H9 (cell line): ENCODE measurements at regions not wholly inside any gene's neighbourhood (a gene's known extent, or its start where the extent isn't known, plus 50 kb on each side); places are given as distances from the start of the nearest gene placed in this dataset.

Experiments used
- DNase-seq: peaks from one replicate; pipeline ENCODE4 v3.0.0-alpha.2; 2017
- H2AFZ ChIP-seq: one replicate; pipeline ENCODE4 v1.6.1; 2013; ENCODE audit warnings: mild to moderate bottlenecking, low read length, control low read depth, moderate library complexity
- H2AK5ac ChIP-seq: 2 replicates; pipeline ENCODE4 v1.6.1; 2013; ENCODE audit warnings: low read length, control low read depth, mixed read lengths; ENCODE audit not compliant: insufficient read length
- H2BK120ac ChIP-seq: one replicate; pipeline ENCODE4 v1.6.1; 2013; ENCODE audit warnings: low read depth, mild to moderate bottlenecking, low read length, control low read depth, inconsistent platforms; ENCODE audit not compliant: poor library complexity, severe bottlenecking
- H2BK12ac ChIP-seq: 2 replicates; pipeline ENCODE4 v1.6.1; 2013; ENCODE audit warnings: low read length, control low read depth, mixed read lengths, low read depth; ENCODE audit not compliant: insufficient read length
- H2BK15ac ChIP-seq: 2 replicates; pipeline ENCODE4 v1.6.1; 2013; ENCODE audit warnings: low read depth, low read length, control low read depth
- H2BK20ac ChIP-seq: one replicate; pipeline ENCODE4 v1.6.1; 2013; ENCODE audit warnings: low read depth, mild to moderate bottlenecking, low read length, control low read depth, inconsistent platforms; ENCODE audit not compliant: poor library complexity, severe bottlenecking
- H2BK5ac ChIP-seq: 2 replicates; pipeline ENCODE4 v1.6.1; 2013; ENCODE audit warnings: low read length, control low read depth, mixed read lengths; ENCODE audit not compliant: insufficient read length
- H3K14ac ChIP-seq: 2 replicates; pipeline ENCODE4 v1.6.1; 2013; ENCODE audit warnings: low read length, control low read depth; ENCODE audit not compliant: insufficient read depth
- H3K18ac ChIP-seq: 2 replicates; pipeline ENCODE4 v1.6.1; 2013; ENCODE audit warnings: low read depth, mild to moderate bottlenecking, mixed read lengths, low read length, control low read depth; ENCODE audit not compliant: insufficient read length
- H3K23ac ChIP-seq: 2 replicates; pipeline ENCODE4 v1.6.1; 2013; ENCODE audit warnings: low read length, control low read depth, mixed read lengths, low read depth; ENCODE audit not compliant: insufficient read length
- H3K23me2 ChIP-seq: 2 replicates; pipeline ENCODE4 v1.6.1; 2013; ENCODE audit warnings: low read depth, mild to moderate bottlenecking, mixed read lengths, low read length, control low read depth; ENCODE audit not compliant: insufficient read length, poor library complexity, severe bottlenecking
- H3K27ac ChIP-seq: 2 replicates; pipeline ENCODE4 v1.5.1; 2013; ENCODE audit warnings: low read length, control low read depth, mixed read lengths, low read depth; ENCODE audit not compliant: insufficient read length
- H3K27me3 ChIP-seq: 2 replicates; pipeline ENCODE4 v1.6.1; 2013; ENCODE audit warnings: low read length, control low read depth, inconsistent platforms; ENCODE audit not compliant: insufficient read depth
- H3K4ac ChIP-seq: 2 replicates; pipeline ENCODE4 v1.6.1; 2013; ENCODE audit warnings: low read depth, mild to moderate bottlenecking, control low read depth, inconsistent platforms, low read length, moderate library complexity
- H3K4me1 ChIP-seq: 2 replicates; pipeline ENCODE4 v1.6.1; 2013; ENCODE audit warnings: low read length, control low read depth, inconsistent platforms; ENCODE audit not compliant: insufficient read depth
- H3K4me2 ChIP-seq: 2 replicates; pipeline ENCODE4 v1.6.1; 2013; ENCODE audit warnings: low read length, control low read depth, mixed read lengths; ENCODE audit not compliant: insufficient read length, insufficient read depth
- H3K56ac ChIP-seq: 2 replicates; pipeline ENCODE4 v1.6.1; 2013; ENCODE audit warnings: low read depth, mild to moderate bottlenecking, mixed read lengths, low read length, control low read depth; ENCODE audit not compliant: insufficient read length
- H3K79me1 ChIP-seq: 2 replicates; pipeline ENCODE4 v1.6.1; 2013; ENCODE audit warnings: low read depth, mild to moderate bottlenecking, moderate library complexity, low read length, control low read depth, inconsistent platforms; ENCODE audit not compliant: insufficient read depth, poor library complexity, severe bottlenecking
- H3K79me2 ChIP-seq: 2 replicates; pipeline ENCODE4 v1.6.1; 2013; ENCODE audit warnings: low read length, control low read depth, inconsistent platforms; ENCODE audit not compliant: insufficient read depth
- H3K9ac ChIP-seq: 2 replicates; pipeline ENCODE4 v1.6.1; 2013; ENCODE audit warnings: low read length, control low read depth, mixed read lengths; ENCODE audit not compliant: insufficient read length; ENCODE audit errors: extremely low read depth
- H3K9me3 ChIP-seq: one replicate; pipeline ENCODE4 v1.6.1; 2013; ENCODE audit warnings: low read depth, low read length, inconsistent platforms; ENCODE audit not compliant: control insufficient read depth
- H3T11ph ChIP-seq: one replicate; pipeline ENCODE4 v1.6.1; 2013; ENCODE audit warnings: mild to moderate bottlenecking, low read length, control low read depth, inconsistent platforms
- H4K20me1 ChIP-seq: one replicate; pipeline ENCODE4 v1.6.1; 2013; ENCODE audit not compliant: control insufficient read depth, insufficient read length, insufficient read depth
- H4K5ac ChIP-seq: 2 replicates; pipeline ENCODE4 v1.6.1; 2013; ENCODE audit warnings: low read depth, mild to moderate bottlenecking, mixed read lengths, low read length, control low read depth; ENCODE audit not compliant: insufficient read length
- H4K8ac ChIP-seq: replicated peaks from 2 replicates; pipeline ENCODE4 v1.6.1; 2013; ENCODE audit warnings: low read length, control low read depth, mixed read lengths, low read depth; ENCODE audit not compliant: insufficient read length
- H4K91ac ChIP-seq: 2 replicates; pipeline ENCODE4 v1.6.1; 2013; ENCODE audit warnings: low read depth, mild to moderate bottlenecking, moderate library complexity, mixed read lengths, low read length, control low read depth; ENCODE audit not compliant: insufficient read length
- H3K27ac Mint-ChIP-seq, 3 experiments: 2 replicates in 2 of 3; 3 replicates in 1 of 3; pipeline ENCODE4 v1.8.0; 2020 to 2021; ENCODE audit warnings: mixed read lengths in 3 of 3, mild to moderate bottlenecking in 1 of 3, moderate library complexity in 1 of 3
- H3K27me3 Mint-ChIP-seq: 2 replicates; pipeline ENCODE4 v1.8.0; 2021; ENCODE audit warnings: low read depth, mild to moderate bottlenecking, moderate library complexity, mixed read lengths
- H3K36me3 Mint-ChIP-seq, 3 experiments: 2 replicates in 2 of 3; 3 replicates in 1 of 3; pipeline ENCODE4 v1.8.0; 2020 to 2021; ENCODE audit warnings: low read depth in 3 of 3, mixed read lengths in 3 of 3; ENCODE audit not compliant: insufficient read depth in 1 of 3
- H3K4me1 Mint-ChIP-seq, 2 experiments: 2 replicates each; pipeline ENCODE4 v1.8.0; 2020; ENCODE audit warnings: mixed read lengths in 2 of 2
- H3K4me3 Mint-ChIP-seq, 2 experiments: 2 replicates in 1 of 2; 3 replicates in 1 of 2; pipeline ENCODE4 v1.8.0; 2020 to 2021; ENCODE audit warnings: mild to moderate bottlenecking in 2 of 2, mixed read lengths in 2 of 2, moderate library complexity in 1 of 2
- H3K9me3 Mint-ChIP-seq, 2 experiments: 2 replicates in 1 of 2; 3 replicates in 1 of 2; pipeline ENCODE4 v1.8.0; 2020; ENCODE audit warnings: mild to moderate bottlenecking in 2 of 2, mixed read lengths in 2 of 2, moderate library complexity in 1 of 2
- WGBS: extraction: QIAGEN DNeasy Blood & Tissue Kit; methylation state at CpG from one replicate; pipeline ENCODE4 v1.1.7; 2013; ENCODE audit warnings: missing lambda C conversion rate, low lambda C conversion rate, mixed read lengths; ENCODE audit not compliant: insufficient read length; ENCODE audit errors: extremely low coverage; 5-methylcytosine and 5-hydroxymethylcytosine counted together
- TF ChIP-seq, protein P1 (sequence below): fragments of 200-600 bp; sonication (generic); conservative IDR thresholded peaks from 3 replicates; pipeline ENCODE4 v1.8.0; 2021; ENCODE audit warnings: antibody characterized with exemption, mild to moderate bottlenecking

DNA sequence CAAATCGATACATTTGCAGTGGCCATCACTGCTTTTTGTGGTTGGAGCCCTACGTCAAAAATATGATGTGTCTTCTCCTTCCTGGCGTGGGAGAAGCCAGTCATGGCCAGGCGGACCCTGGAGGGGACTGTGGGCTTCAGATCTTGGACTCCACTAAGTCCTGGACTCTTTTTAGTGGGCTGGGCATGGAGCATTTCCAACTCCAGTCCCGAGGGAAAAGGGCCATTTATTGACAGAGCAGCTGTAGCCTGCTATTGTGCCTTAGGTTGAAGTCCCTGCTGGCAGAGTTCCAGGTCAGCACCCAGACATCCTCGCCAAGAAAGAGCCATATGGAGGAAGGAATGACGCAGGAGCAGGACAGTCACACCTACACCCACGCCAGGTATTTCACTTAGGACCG is 179.2 kb upstream of the ZNF507 start:
- no peaks in the 10 kb centered on the region for H3K4me1 Mint-ChIP-seq
- Histone ChIP-seq H3K4me1 (no peaks in the 10 kb centered on the region), H3K27me3 (no peaks in the 10 kb centered on the region), H2AFZ (no peak overlapping the region), H3K79me1 (no peaks in the 10 kb centered on the region), H2BK120ac (no peak overlapping the region), H2AK5ac (no peak overlapping the region), H3K9ac (no peak overlapping the region), H2BK5ac (no peak overlapping the region), H4K20me1 (no peaks in the 10 kb centered on the region), H3K23me2 (no peaks in the 10 kb centered on the region), H2BK20ac (no peak overlapping the region), H2BK12ac (no peak overlapping the region), H4K5ac (no peak overlapping the region), H2BK15ac (no peak overlapping the region), H3K23ac (no peak overlapping the region), H3K79me2 (no peaks in the 10 kb centered on the region), H3K4me2 (no peak overlapping the region), H3K56ac (no peak overlapping the region), H3K4ac (no peak overlapping the region), H3K27ac (no peak overlapping the region), H3K9me3 (no peaks in the 10 kb centered on the region), H4K91ac (no peak overlapping the region), H3T11ph (no peak overlapping the region), H3K14ac (no peak overlapping the region), H4K8ac (no peak overlapping the region), H3K18ac (no peak overlapping the region)
- H3K27me3 Mint-ChIP-seq, result no peaks in the 10 kb centered on the region; the same call in none of the 2 replicates
- no peak for DNase-seq
- TF ChIP-seq, protein P1, sequence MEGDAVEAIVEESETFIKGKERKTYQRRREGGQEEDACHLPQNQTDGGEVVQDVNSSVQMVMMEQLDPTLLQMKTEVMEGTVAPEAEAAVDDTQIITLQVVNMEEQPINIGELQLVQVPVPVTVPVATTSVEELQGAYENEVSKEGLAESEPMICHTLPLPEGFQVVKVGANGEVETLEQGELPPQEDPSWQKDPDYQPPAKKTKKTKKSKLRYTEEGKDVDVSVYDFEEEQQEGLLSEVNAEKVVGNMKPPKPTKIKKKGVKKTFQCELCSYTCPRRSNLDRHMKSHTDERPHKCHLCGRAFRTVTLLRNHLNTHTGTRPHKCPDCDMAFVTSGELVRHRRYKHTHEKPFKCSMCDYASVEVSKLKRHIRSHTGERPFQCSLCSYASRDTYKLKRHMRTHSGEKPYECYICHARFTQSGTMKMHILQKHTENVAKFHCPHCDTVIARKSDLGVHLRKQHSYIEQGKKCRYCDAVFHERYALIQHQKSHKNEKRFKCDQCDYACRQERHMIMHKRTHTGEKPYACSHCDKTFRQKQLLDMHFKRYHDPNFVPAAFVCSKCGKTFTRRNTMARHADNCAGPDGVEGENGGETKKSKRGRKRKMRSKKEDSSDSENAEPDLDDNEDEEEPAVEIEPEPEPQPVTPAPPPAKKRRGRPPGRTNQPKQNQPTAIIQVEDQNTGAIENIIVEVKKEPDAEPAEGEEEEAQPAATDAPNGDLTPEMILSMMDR, result no peak
- no peaks in the 10 kb centered on the region for H3K36me3 Mint-ChIP-seq
- H3K27ac Mint-ChIP-seq, result no peak overlapping the region
- no CpG with 5 or more reads among the region's 9 CpGs for WGBS
- H3K4me3 Mint-ChIP-seq, result no peak overlapping the region
- no peaks in the 10 kb centered on the region for H3K9me3 Mint-ChIP-seq
